Erythroblast (primary cell): ENCODE measurements at regions not wholly inside any gene's neighbourhood (a gene's known extent, or its start where the extent isn't known, plus 50 kb on each side); places are given as distances from the start of the nearest gene placed in this dataset.

Experiments
- GATA1 ChIP-seq: IDR thresholded peaks from 2 replicates; pipeline ENCODE4 v1.6.1; 2011; ENCODE audit warnings: low read depth, mild to moderate bottlenecking, control low read depth, low read length, moderate library complexity
- POLR2A ChIP-seq: IDR thresholded peaks from 2 replicates; pipeline ENCODE4 v1.6.1; 2011; ENCODE audit warnings: mild to moderate bottlenecking, low read length

- TF ChIP-seq POLR2A (no peak), GATA1 (no peak)
These were observed 1001.9 kb upstream of the SORCS1 start for GRCh38 chr10:108166401-108166800.
